HCT116 (cell line): ENCODE measurements at regions not wholly inside any gene's neighbourhood (a gene's known extent, or its start where the extent isn't known, plus 50 kb on each side); places are given as distances from the start of the nearest gene placed in this dataset.

Experiments
- ATAC-seq: fragments of 200-7000 bp; cut with Tn5 transposase; 2 replicates; pipeline ENCODE4 v1.9.1; 2020; ENCODE audit warnings: mild to moderate bottlenecking, moderate library complexity
- BruUV-seq: library from RNA; stranded (reverse); fragments of 400-500 nt; replicated peaks from 2 replicates; lab custom pipeline; 2021; lab: Mats Ljungman, UMichigan
- CTCF ChIA-PET: fragments of 300-600 bp; sonication (Branson Sonifier 250); formaldehyde crosslinking; loops from one replicate; lab custom pipeline; 2021; ENCODE audit warnings: antibody characterized with exemption; lab: Charles Lee
- POLR2A ChIA-PET: fragments of 300-600, 350-600 bp; sonication (Branson Sonifier 250); formaldehyde crosslinking; loops from one replicate; lab custom pipeline; 2021; ENCODE audit warnings: antibody characterized with exemption; lab: Charles Lee
- RAD21 ChIA-PET, 2 experiments: fragments of 300-600 bp; sonication (Branson Sonifier 250); formaldehyde crosslinking; loops; one replicate each; lab custom pipeline; 2023; ENCODE audit warnings: low total read pairs in 2 of 2; ENCODE audit not compliant: uncharacterized antibody in 2 of 2, unreplicated experiment in 2 of 2, low non-redundant PET in 1 of 2; lab: Charles Lee
- DNase-seq: peaks from one replicate; pipeline ENCODE4 v3.0.0-alpha.2; 2010; ENCODE audit warnings: low read depth, low spot score
- H2AFZ ChIP-seq: fragments of 200-600 bp; shearing (Covaris generic), sonication (generic); 2 replicates; pipeline ENCODE4 v1.6.1; 2017; ENCODE audit warnings: low read depth, mixed run types, mixed read lengths, antibody characterized with exemption, low read length; ENCODE audit not compliant: poor library complexity, severe bottlenecking
- H3K27ac ChIP-seq: 2 replicates; pipeline ENCODE4 v1.5.1; 2012; ENCODE audit warnings: low read depth, low read length
- H3K27me3 ChIP-seq: fragments of 200-600 bp; sonication (generic); 2 replicates; pipeline ENCODE4 v1.6.1; 2016; ENCODE audit warnings: mixed run types, low read length, mixed read lengths; ENCODE audit not compliant: insufficient read depth
- H3K36me3 ChIP-seq, 2 experiments: fragments of 200-500 bp in 1 of 2; fragments of 200-600 bp in 1 of 2; sonication (Bioruptor generic) in 1 of 2; sonication (generic) in 1 of 2; 2 replicates each; pipeline versions ENCODE4 v1.5.1 to v1.6.1; 2014 to 2016; ENCODE audit warnings: low read length in 2 of 2, inconsistent platforms in 1 of 2, mixed read lengths in 1 of 2, mixed run types in 1 of 2; ENCODE audit not compliant: insufficient read depth in 2 of 2, control insufficient read depth in 1 of 2
- H3K4me1 ChIP-seq, 2 experiments: fragments of 200-600 bp in 1 of 2; sonication (generic) in 1 of 2; 2 replicates each; pipeline versions ENCODE4 v1.5.1 to v1.6.1; 2012 to 2017; ENCODE audit warnings: low read length in 2 of 2, inconsistent platforms in 1 of 2, mild to moderate bottlenecking in 1 of 2, mixed read lengths in 1 of 2, mixed run types in 1 of 2, moderate library complexity in 1 of 2; ENCODE audit not compliant: insufficient read depth in 2 of 2, control insufficient read depth in 1 of 2
- H3K4me2 ChIP-seq: fragments of 200-600 bp; sonication (generic); 2 replicates; pipeline ENCODE4 v1.6.1; 2017; ENCODE audit warnings: mixed run types, low read length, mixed read lengths
- H3K4me3 ChIP-seq, 2 experiments: fragments of 200-600 bp in 1 of 2; sonication (generic) in 1 of 2; replicated peaks in 1 of 2; 2 replicates each; pipeline ENCODE4 v1.5.1; 2011 to 2016; ENCODE audit warnings: low read length in 2 of 2, control low read depth in 1 of 2, low read depth in 1 of 2, mild to moderate bottlenecking in 1 of 2, mixed read lengths in 1 of 2, mixed run types in 1 of 2
- H3K79me2 ChIP-seq: fragments of 200-600 bp; sonication (generic); 2 replicates; pipeline ENCODE4 v1.6.1; 2017; ENCODE audit warnings: mild to moderate bottlenecking, mixed run types, low read length, moderate library complexity, mixed read lengths; ENCODE audit not compliant: insufficient read depth
- H3K9ac ChIP-seq: fragments of 200-600 bp; sonication (generic); 2 replicates; pipeline ENCODE4 v1.6.1; 2016; ENCODE audit warnings: low read length, mixed read lengths
- H3K9me2 ChIP-seq: fragments of 200-600 bp; sonication (generic), shearing (Covaris generic); 2 replicates; pipeline ENCODE4 v1.6.1; 2017; ENCODE audit warnings: mixed run types, mild to moderate bottlenecking, moderate library complexity; ENCODE audit not compliant: insufficient read depth
- H3K9me3 ChIP-seq, 2 experiments: fragments of 200-500 bp in 1 of 2; fragments of 200-600 bp in 1 of 2; sonication (Bioruptor generic) in 1 of 2; sonication (generic) in 1 of 2; 2 replicates each; pipeline ENCODE4 v1.6.1; 2014 to 2017; ENCODE audit warnings: low read length in 2 of 2, mixed read lengths in 2 of 2, inconsistent platforms in 1 of 2, low read depth in 1 of 2, mild to moderate bottlenecking in 1 of 2, mixed run types in 1 of 2, moderate library complexity in 1 of 2; ENCODE audit not compliant: control insufficient read depth in 1 of 2, insufficient read depth in 1 of 2
- H4K20me1 ChIP-seq: fragments of 200-600 bp; sonication (generic), shearing (Covaris generic); 2 replicates; pipeline ENCODE4 v1.6.1; 2017; ENCODE audit warnings: mixed run types, mild to moderate bottlenecking, moderate library complexity; ENCODE audit not compliant: insufficient read depth
- ATF3 ChIP-seq: IDR thresholded peaks from 2 replicates; pipeline ENCODE4 v1.6.1; 2012
- CBX3 ChIP-seq: IDR thresholded peaks from 2 replicates; pipeline ENCODE4 v1.6.1; 2012; ENCODE audit warnings: low read depth
- EGR1 ChIP-seq: IDR thresholded peaks from 2 replicates; pipeline ENCODE4 v1.6.1; 2012; ENCODE audit warnings: low read depth
- EZH2 ChIP-seq: fragments of 200-600 bp; sonication (generic); IDR thresholded peaks from 2 replicates; pipeline ENCODE4 v1.6.1; 2017; ENCODE audit warnings: antibody characterized with exemption, mixed run types
- FOSL1 ChIP-seq: IDR thresholded peaks from 2 replicates; pipeline ENCODE4 v1.6.1; 2012; ENCODE audit warnings: low read depth
- JUND ChIP-seq: IDR thresholded peaks from 2 replicates; pipeline ENCODE4 v1.6.1; 2012
- MAX ChIP-seq: IDR thresholded peaks from 2 replicates; pipeline ENCODE4 v1.6.1; 2012
- RAD21 ChIP-seq: IDR thresholded peaks from 2 replicates; pipeline ENCODE4 v1.6.1; 2012; ENCODE audit warnings: low read depth, mild to moderate bottlenecking
- REST ChIP-seq: IDR thresholded peaks from 2 replicates; pipeline ENCODE4 v1.6.1; 2012; ENCODE audit warnings: low read depth
- SP1 ChIP-seq: IDR thresholded peaks from 2 replicates; pipeline ENCODE4 v1.6.1; 2012; ENCODE audit warnings: low read depth
- SRF ChIP-seq: IDR thresholded peaks from 2 replicates; pipeline ENCODE4 v1.6.1; 2012; ENCODE audit warnings: low read depth
- YY1 ChIP-seq: IDR thresholded peaks from 2 replicates; pipeline ENCODE4 v1.6.1; 2011; ENCODE audit warnings: low read length, low read depth, moderate library complexity, mild to moderate bottlenecking; ENCODE audit not compliant: insufficient replicate concordance; ENCODE audit errors: extremely low read depth
- ZFX ChIP-seq: fragments of 450-650 bp; IDR thresholded peaks from 2 replicates; pipeline ENCODE4 v1.6.1; 2017
- intact Hi-C: fragments of 100-400 bp; cut with micrococcal nuclease; formaldehyde crosslinking; loops from 2 replicates; pipeline ENCODE4 v1.10.0; 2022

- ChIA-PET POLR2A (no interaction called here), CTCF (interaction anchor here (1.8 kb wide), 1 partner anchor 19 kb away, joined by 5 read pairs; no protein-coding TSS in a partner anchor), RAD21 (no interaction called here)
- H3K4me3 ChIP-seq, result no peak overlapping the region
- no peak overlapping the region for H3K27ac ChIP-seq
- BruUV-seq, result no TSS peak
- H3K9ac ChIP-seq, result no peak overlapping the region
- peaks cover 47% of the 10 kb centered on the region for H3K27me3 ChIP-seq
- H3K36me3 ChIP-seq, result no peaks in the 10 kb centered on the region
- no peak for TF ChIP-seq ATF3
- TF ChIP-seq RAD21, result no peak
- TF ChIP-seq ZFX, result no peak
- no peak for TF ChIP-seq MAX
- TF ChIP-seq FOSL1, result no peak
- no peak for TF ChIP-seq CBX3
- TF ChIP-seq EGR1, result no peak
- TF ChIP-seq JUND, result no peak
- TF ChIP-seq SRF, result no peak
- no peak for TF ChIP-seq YY1
- TF ChIP-seq REST, result no peak
- TF ChIP-seq SP1, result no peak
- TF ChIP-seq EZH2, result no peak
- H3K79me2 ChIP-seq, result no peaks in the 10 kb centered on the region
- no peaks in the 10 kb centered on the region for H3K9me2 ChIP-seq
- no peak overlapping the region for H2AFZ ChIP-seq
- DNase-seq (no peak), ATAC-seq (no peak)
- H3K4me1 ChIP-seq, result no peaks in the 10 kb centered on the region
- H4K20me1 ChIP-seq, result no peaks in the 10 kb centered on the region
- no peak overlapping the region for H3K4me2 ChIP-seq
- intact Hi-C loops, result no loop called here
- no peaks in the 10 kb centered on the region for H3K9me3 ChIP-seq
These were observed 374.4 kb upstream of the PDE4D start for GRCh38 chr5:60267907-60268306.
